ENCODE measurements at regions not wholly inside any gene's neighbourhood (a gene's known extent, or its start where the extent isn't known, plus 50 kb on each side); places are given as distances from the start of the nearest gene placed in this dataset.

DNA sequence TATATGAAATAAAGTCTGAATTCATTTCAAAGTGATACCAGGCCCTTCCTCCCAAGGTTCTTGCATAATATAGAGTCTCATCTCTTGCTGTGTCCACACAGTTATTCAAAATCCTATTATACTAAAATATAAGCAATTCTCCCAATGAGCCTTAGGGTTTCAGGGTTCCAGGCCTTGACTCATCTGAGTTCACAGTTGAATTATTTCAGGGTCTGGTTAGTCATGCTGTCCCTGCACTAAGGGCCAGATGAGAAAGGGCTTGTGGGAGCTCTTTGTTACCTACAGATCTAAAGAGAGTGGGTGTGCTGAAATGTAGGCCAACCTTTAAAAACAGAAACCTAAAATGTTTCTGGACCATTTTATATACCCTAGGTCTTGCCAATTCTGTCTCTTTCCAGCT is 337.5 kb upstream of the LRRC7 start:
- no peaks in the 10 kb centered on the region for H3K9me3 Mint-ChIP-seq (ENCODE audit: unreplicated experiment)
- ChIA-PET CTCF (no interaction called here), POLR2A (no interaction called here)
- no peaks in the 10 kb centered on the region for H3K4me1 ChIP-seq
- H3K4me3 Mint-ChIP-seq (ENCODE audit: unreplicated experiment), result no peak overlapping the region
- H3K4me1 Mint-ChIP-seq (ENCODE audit: low read depth, unreplicated experiment), result no peaks in the 10 kb centered on the region
- H3K27me3 Mint-ChIP-seq (ENCODE audit: insufficient read depth, unreplicated experiment), result no peaks in the 10 kb centered on the region
- no peak overlapping the region for H3K27ac Mint-ChIP-seq (ENCODE audit: unreplicated experiment)
- no peaks in the 10 kb centered on the region for H3K27me3 ChIP-seq (replicated peaks; ENCODE audit: control insufficient read depth, insufficient read depth, low read length)
- intact Hi-C loops (cut with micrococcal nuclease; ENCODE audit: unreplicated experiment), result no loop called here
- no peak overlapping the region for H3K4me3 ChIP-seq (ENCODE audit: low read depth, low read length)
- no peaks in the 10 kb centered on the region for H3K9me3 ChIP-seq
- DNase-seq, result no peak
- H3K36me3 Mint-ChIP-seq (ENCODE audit: insufficient read depth, unreplicated experiment), result no peaks in the 10 kb centered on the region
- H3K36me3 ChIP-seq (ENCODE audit: control insufficient read depth, insufficient read depth, low read length), result no peaks in the 10 kb centered on the region
- TF ChIP-seq, protein P1, sequence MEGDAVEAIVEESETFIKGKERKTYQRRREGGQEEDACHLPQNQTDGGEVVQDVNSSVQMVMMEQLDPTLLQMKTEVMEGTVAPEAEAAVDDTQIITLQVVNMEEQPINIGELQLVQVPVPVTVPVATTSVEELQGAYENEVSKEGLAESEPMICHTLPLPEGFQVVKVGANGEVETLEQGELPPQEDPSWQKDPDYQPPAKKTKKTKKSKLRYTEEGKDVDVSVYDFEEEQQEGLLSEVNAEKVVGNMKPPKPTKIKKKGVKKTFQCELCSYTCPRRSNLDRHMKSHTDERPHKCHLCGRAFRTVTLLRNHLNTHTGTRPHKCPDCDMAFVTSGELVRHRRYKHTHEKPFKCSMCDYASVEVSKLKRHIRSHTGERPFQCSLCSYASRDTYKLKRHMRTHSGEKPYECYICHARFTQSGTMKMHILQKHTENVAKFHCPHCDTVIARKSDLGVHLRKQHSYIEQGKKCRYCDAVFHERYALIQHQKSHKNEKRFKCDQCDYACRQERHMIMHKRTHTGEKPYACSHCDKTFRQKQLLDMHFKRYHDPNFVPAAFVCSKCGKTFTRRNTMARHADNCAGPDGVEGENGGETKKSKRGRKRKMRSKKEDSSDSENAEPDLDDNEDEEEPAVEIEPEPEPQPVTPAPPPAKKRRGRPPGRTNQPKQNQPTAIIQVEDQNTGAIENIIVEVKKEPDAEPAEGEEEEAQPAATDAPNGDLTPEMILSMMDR (IDR thresholded peaks at IDR 0.05; ENCODE audit: insufficient read depth in 1 of 2, low read depth in 1 of 2, low read length in 1 of 2, severe bottlenecking in 1 of 2, unreplicated experiment in 1 of 2), result no peak
- BruUV-seq (replicated peaks), result no TSS peak

DNA sequence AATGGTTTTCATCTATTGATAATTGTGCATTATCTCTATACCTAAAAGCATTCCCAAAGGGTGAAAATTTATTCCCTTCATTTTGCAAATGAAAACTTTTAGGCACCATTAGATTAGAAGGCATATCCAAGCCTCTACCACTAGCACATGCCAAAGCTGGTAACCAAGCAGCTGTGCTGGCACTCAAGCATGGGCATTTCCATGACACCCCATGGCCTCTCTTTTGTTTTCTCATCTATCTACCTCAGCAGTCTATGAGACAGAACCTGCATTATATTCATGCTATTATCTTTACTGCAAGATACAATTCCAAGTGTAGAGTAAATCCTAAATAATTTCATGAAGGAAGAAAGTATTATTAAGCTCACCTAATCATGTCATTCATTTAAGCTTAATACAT is 334.3 kb upstream of the LRRC7 start:
- ChIA-PET CTCF (no interaction called here), POLR2A (no interaction called here)
- no peak for DNase-seq
- TF ChIP-seq, protein P1 (IDR thresholded peaks at IDR 0.05; ENCODE audit: insufficient read depth in 1 of 2, low read depth in 1 of 2, low read length in 1 of 2, severe bottlenecking in 1 of 2, unreplicated experiment in 1 of 2), result no peak
- Histone ChIP-seq H3K4me1 (no peaks in the 10 kb centered on the region), H3K36me3 (ENCODE audit: control insufficient read depth, insufficient read depth, low read length) (no peaks in the 10 kb centered on the region), H3K4me3 (ENCODE audit: low read depth, low read length) (no peak overlapping the region), H3K27me3 (replicated peaks; ENCODE audit: control insufficient read depth, insufficient read depth, low read length) (no peaks in the 10 kb centered on the region), H3K9me3 (no peaks in the 10 kb centered on the region)
- no TSS peak for BruUV-seq (replicated peaks)
- Mint-ChIP-seq H3K4me3 (ENCODE audit: unreplicated experiment) (no peak overlapping the region), H3K27me3 (ENCODE audit: insufficient read depth, unreplicated experiment) (no peaks in the 10 kb centered on the region), H3K4me1 (ENCODE audit: low read depth, unreplicated experiment) (no peaks in the 10 kb centered on the region), H3K36me3 (ENCODE audit: insufficient read depth, unreplicated experiment) (no peaks in the 10 kb centered on the region), H3K27ac (ENCODE audit: unreplicated experiment) (no peak overlapping the region), H3K9me3 (ENCODE audit: unreplicated experiment) (no peaks in the 10 kb centered on the region)
- intact Hi-C loops (cut with micrococcal nuclease; ENCODE audit: unreplicated experiment), result no loop called here

DNA sequence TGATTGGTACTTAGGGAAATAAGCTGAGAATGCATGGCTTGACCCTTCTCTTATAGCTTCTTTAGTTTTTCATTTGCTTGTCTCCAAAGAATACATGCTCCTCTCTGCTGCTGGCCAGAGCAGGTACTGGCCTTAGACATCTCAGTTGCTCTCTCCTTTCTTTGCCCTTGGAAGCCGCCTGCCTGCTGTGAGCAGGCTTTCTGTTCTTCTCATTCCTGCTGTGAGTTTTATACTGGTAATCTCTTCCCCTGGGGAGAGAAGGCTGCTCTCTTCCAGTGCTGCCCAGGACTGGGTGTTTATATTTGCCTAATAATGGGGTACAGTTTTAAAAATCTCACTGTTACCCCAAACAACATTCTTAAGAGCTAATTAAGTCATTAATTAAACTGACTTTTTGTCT is 323.5 kb upstream of the LRRC7 start:
- H3K27me3 Mint-ChIP-seq (ENCODE audit: insufficient read depth, unreplicated experiment), result no peaks in the 10 kb centered on the region
- no peak overlapping the region for H3K4me3 ChIP-seq (ENCODE audit: low read depth, low read length)
- H3K4me1 Mint-ChIP-seq (ENCODE audit: low read depth, unreplicated experiment), result no peaks in the 10 kb centered on the region
- TF ChIP-seq, protein P1 (IDR thresholded peaks at IDR 0.05; ENCODE audit: insufficient read depth in 1 of 2, low read depth in 1 of 2, low read length in 1 of 2, severe bottlenecking in 1 of 2, unreplicated experiment in 1 of 2), result no peak
- H3K27me3 ChIP-seq (replicated peaks; ENCODE audit: control insufficient read depth, insufficient read depth, low read length), result no peaks in the 10 kb centered on the region
- no peaks in the 10 kb centered on the region for H3K36me3 Mint-ChIP-seq (ENCODE audit: insufficient read depth, unreplicated experiment)
- no peaks in the 10 kb centered on the region for H3K9me3 Mint-ChIP-seq (ENCODE audit: unreplicated experiment)
- H3K36me3 ChIP-seq (ENCODE audit: control insufficient read depth, insufficient read depth, low read length), result no peaks in the 10 kb centered on the region
- intact Hi-C loops (cut with micrococcal nuclease; ENCODE audit: unreplicated experiment), result no loop called here
- H3K4me1 ChIP-seq, result no peaks in the 10 kb centered on the region
- H3K4me3 Mint-ChIP-seq (ENCODE audit: unreplicated experiment), result no peak overlapping the region
- BruUV-seq (replicated peaks), result no TSS peak
- CTCF ChIA-PET, result no interaction called here
- H3K27ac Mint-ChIP-seq (ENCODE audit: unreplicated experiment), result no peak overlapping the region
- H3K9me3 ChIP-seq, result no peaks in the 10 kb centered on the region
- no peak for DNase-seq
- POLR2A ChIA-PET, result no interaction called here
